Liver (tissue), 8 donors: ENCODE measurements at regions not wholly inside any gene's neighbourhood (a gene's known extent, or its start where the extent isn't known, plus 50 kb on each side); places are given as distances from the start of the nearest gene placed in this dataset.

Experiments
- DNase-seq: peaks from one replicate; pipeline ENCODE4 v3.0.0-alpha.2; 2017; ENCODE audit warnings: low spot score
- H3K27ac ChIP-seq, 2 donors: one replicate each; pipeline ENCODE4 v1.7.0; 2013; ENCODE audit warnings: inconsistent platforms in 2 of 2, low read length in 2 of 2, control low read depth in 1 of 2, low read depth in 1 of 2, mild to moderate bottlenecking in 1 of 2
- H3K27me3 ChIP-seq, 4 donors: one replicate each; pipeline versions ENCODE4 v1.6.1 to v1.7.0; 2013; ENCODE audit warnings: low read length in 3 of 4, inconsistent platforms in 1 of 4, mild to moderate bottlenecking in 1 of 4, moderate library complexity in 1 of 4; ENCODE audit not compliant: control insufficient read depth in 4 of 4, insufficient read depth in 4 of 4
- H3K36me3 ChIP-seq, 4 donors: one replicate each; pipeline versions ENCODE4 v1.6.1 to v1.7.0; 2013; ENCODE audit warnings: low read length in 3 of 4, mild to moderate bottlenecking in 3 of 4, low read depth in 1 of 4, moderate library complexity in 1 of 4; ENCODE audit not compliant: control insufficient read depth in 4 of 4, insufficient read depth in 3 of 4
- H3K4me1 ChIP-seq, 4 donors: one replicate each; pipeline versions ENCODE4 v1.6.1 to v1.7.0; 2013; ENCODE audit warnings: low read length in 3 of 4, mild to moderate bottlenecking in 3 of 4, moderate library complexity in 1 of 4; ENCODE audit not compliant: control insufficient read depth in 4 of 4, insufficient read depth in 4 of 4
- H3K4me3 ChIP-seq, 3 donors: one replicate each; pipeline versions ENCODE4 v1.6.1 to v1.7.0; 2013; ENCODE audit warnings: low read length in 3 of 3, control low read depth in 1 of 3, low read depth in 1 of 3, mild to moderate bottlenecking in 1 of 3
- H3K9ac ChIP-seq, 2 donors: one replicate each; pipeline ENCODE4 v1.7.0; 2013; ENCODE audit warnings: low read length in 2 of 2, mild to moderate bottlenecking in 2 of 2, moderate library complexity in 2 of 2, control low read depth in 1 of 2, low read depth in 1 of 2
- H3K9me3 ChIP-seq, 4 donors: one replicate each; pipeline versions ENCODE4 v1.6.1 to v1.7.0; 2013; ENCODE audit warnings: low read length in 3 of 4; ENCODE audit not compliant: control insufficient read depth in 4 of 4
- EGR1 ChIP-seq, 2 donors: IDR thresholded peaks; 2 replicates each; pipeline ENCODE4 v1.6.1; 2016 to 2018; ENCODE audit warnings: antibody characterized with exemption in 2 of 2, low read depth in 2 of 2
- FOXA1 ChIP-seq: IDR thresholded peaks from 2 replicates; pipeline ENCODE4 v1.6.1; 2016; ENCODE audit warnings: antibody characterized with exemption
- FOXA2 ChIP-seq: IDR thresholded peaks from 2 replicates; pipeline ENCODE4 v1.6.1; 2016; ENCODE audit warnings: antibody characterized with exemption
- GABPA ChIP-seq, 2 donors: IDR thresholded peaks in 1 of 2; conservative IDR thresholded peaks in 1 of 2; 2 replicates each; pipeline ENCODE4 v1.6.1; 2016; ENCODE audit warnings: antibody characterized with exemption in 2 of 2, mild to moderate bottlenecking in 1 of 2, moderate library complexity in 1 of 2
- HNF4A ChIP-seq, 2 donors: conservative IDR thresholded peaks; 2 replicates each; pipeline ENCODE4 v1.6.1; 2016; ENCODE audit warnings: antibody characterized with exemption in 2 of 2, mild to moderate bottlenecking in 2 of 2
- HNF4G ChIP-seq: IDR thresholded peaks from 2 replicates; pipeline ENCODE4 v1.6.1; 2016; ENCODE audit warnings: antibody characterized with exemption
- JUND ChIP-seq, 2 donors: IDR thresholded peaks; 2 replicates each; pipeline ENCODE4 v1.6.1; 2016; ENCODE audit warnings: antibody characterized with exemption in 2 of 2
- NR2F2 ChIP-seq: IDR thresholded peaks from 2 replicates; pipeline ENCODE4 v1.6.1; 2016; ENCODE audit warnings: antibody characterized with exemption
- RXRA ChIP-seq, 2 donors: IDR thresholded peaks; 2 replicates each; pipeline ENCODE4 v1.6.1; 2017 to 2018; ENCODE audit warnings: antibody characterized with exemption in 2 of 2, mild to moderate bottlenecking in 1 of 2
- SP1 ChIP-seq: IDR thresholded peaks from 2 replicates; pipeline ENCODE4 v1.6.1; 2018; ENCODE audit warnings: antibody characterized with exemption, mild to moderate bottlenecking
- TAF1 ChIP-seq: conservative IDR thresholded peaks from 2 replicates; pipeline ENCODE4 v1.6.1; 2016; ENCODE audit warnings: antibody characterized with exemption, mild to moderate bottlenecking
- YY1 ChIP-seq: IDR thresholded peaks from 2 replicates; pipeline ENCODE4 v1.6.1; 2016; ENCODE audit warnings: antibody characterized with exemption, mild to moderate bottlenecking
- WGBS: extraction: QIAGEN DNeasy Blood & Tissue Kit; methylation state at CpG from one replicate; pipeline ENCODE4 v1.1.7; 2013; 5-methylcytosine and 5-hydroxymethylcytosine counted together
- TF ChIP-seq, protein P1 (sequence below): IDR thresholded peaks from 2 replicates; pipeline ENCODE4 v1.6.1; 2016; ENCODE audit warnings: antibody characterized with exemption
- TF ChIP-seq, protein P2 (sequence below): IDR thresholded peaks from 2 replicates; pipeline ENCODE4 v1.6.1; 2016; ENCODE audit warnings: antibody characterized with exemption, mild to moderate bottlenecking
- TF ChIP-seq, protein P3 (sequence below): fragments of 150-350 bp; IDR thresholded peaks from 2 replicates; pipeline ENCODE4 v1.5.1; 2017; ENCODE audit warnings: improper control_type of control experiment, low read depth, low read length; ENCODE audit not compliant: missing input control
- TF ChIP-seq, protein P4 (sequence below): IDR thresholded peaks from 2 replicates; pipeline ENCODE4 v1.6.1; 2016; ENCODE audit warnings: antibody characterized with exemption
- TF ChIP-seq, protein P5 (sequence below): IDR thresholded peaks from 2 replicates; pipeline ENCODE4 v1.6.1; 2016; ENCODE audit warnings: antibody characterized with exemption
- donor health status: healthy.
- donor health status: healthy.
- donor health status: healthy.
- donor health status: healthy.
- donor health status: healthy.

DNA sequence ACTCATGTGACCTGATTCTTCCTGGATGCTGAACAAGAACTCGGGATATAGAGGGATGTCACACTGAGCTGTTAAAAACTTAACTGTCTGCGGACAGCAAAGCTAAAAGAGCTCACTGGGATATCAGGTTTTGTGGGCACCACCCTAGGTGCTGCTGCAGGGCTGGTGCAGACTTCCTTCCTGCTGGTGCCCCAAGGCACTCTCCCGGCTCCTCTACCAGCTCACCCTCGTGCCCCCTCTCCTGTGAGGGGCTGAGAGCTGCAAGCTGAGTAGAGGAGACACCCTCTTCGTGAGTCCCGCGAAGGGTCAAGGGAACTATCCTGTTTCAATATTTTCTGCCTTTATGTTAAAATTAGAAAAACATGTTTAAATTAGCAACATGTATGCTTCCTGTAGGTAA, 1475.7 kb downstream of the EFNB2 start:
- no peaks in the 10 kb centered on the region for H3K4me1 ChIP-seq
- DNase-seq = no peak
- no peaks in the 10 kb centered on the region for H3K27me3 ChIP-seq
- TF ChIP-seq, protein P1, sequence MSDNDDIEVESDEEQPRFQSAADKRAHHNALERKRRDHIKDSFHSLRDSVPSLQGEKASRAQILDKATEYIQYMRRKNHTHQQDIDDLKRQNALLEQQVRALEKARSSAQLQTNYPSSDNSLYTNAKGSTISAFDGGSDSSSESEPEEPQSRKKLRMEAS = no peak
- TF ChIP-seq, protein P2, sequence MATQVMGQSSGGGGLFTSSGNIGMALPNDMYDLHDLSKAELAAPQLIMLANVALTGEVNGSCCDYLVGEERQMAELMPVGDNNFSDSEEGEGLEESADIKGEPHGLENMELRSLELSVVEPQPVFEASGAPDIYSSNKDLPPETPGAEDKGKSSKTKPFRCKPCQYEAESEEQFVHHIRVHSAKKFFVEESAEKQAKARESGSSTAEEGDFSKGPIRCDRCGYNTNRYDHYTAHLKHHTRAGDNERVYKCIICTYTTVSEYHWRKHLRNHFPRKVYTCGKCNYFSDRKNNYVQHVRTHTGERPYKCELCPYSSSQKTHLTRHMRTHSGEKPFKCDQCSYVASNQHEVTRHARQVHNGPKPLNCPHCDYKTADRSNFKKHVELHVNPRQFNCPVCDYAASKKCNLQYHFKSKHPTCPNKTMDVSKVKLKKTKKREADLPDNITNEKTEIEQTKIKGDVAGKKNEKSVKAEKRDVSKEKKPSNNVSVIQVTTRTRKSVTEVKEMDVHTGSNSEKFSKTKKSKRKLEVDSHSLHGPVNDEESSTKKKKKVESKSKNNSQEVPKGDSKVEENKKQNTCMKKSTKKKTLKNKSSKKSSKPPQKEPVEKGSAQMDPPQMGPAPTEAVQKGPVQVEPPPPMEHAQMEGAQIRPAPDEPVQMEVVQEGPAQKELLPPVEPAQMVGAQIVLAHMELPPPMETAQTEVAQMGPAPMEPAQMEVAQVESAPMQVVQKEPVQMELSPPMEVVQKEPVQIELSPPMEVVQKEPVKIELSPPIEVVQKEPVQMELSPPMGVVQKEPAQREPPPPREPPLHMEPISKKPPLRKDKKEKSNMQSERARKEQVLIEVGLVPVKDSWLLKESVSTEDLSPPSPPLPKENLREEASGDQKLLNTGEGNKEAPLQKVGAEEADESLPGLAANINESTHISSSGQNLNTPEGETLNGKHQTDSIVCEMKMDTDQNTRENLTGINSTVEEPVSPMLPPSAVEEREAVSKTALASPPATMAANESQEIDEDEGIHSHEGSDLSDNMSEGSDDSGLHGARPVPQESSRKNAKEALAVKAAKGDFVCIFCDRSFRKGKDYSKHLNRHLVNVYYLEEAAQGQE = no peak
- TF ChIP-seq GABPA (IDR thresholded peaks at IDR 0.05 in 1 of 2, conservative IDR thresholded peaks at IDR 0.05 in 1 of 2) (no peak), SP1 (no peak), YY1 (no peak), FOXA2 (no peak), JUND (IDR thresholded peaks at IDR 0.05) (no peak), RXRA (IDR thresholded peaks at IDR 0.05) (no peak), NR2F2 (no peak), FOXA1 (no peak)
- WGBS = 81% methylated on average over 7 of the region's 7 CpGs
- H3K9ac ChIP-seq = no peak overlapping the region
- no peak overlapping the region for H3K4me3 ChIP-seq
- H3K36me3 ChIP-seq = no peaks in the 10 kb centered on the region
- peaks cover 0 to 9% (median 0%) of the 10 kb centered on the region in 4 donors for H3K9me3 ChIP-seq
- H3K27ac ChIP-seq = no peak overlapping the region

DNA sequence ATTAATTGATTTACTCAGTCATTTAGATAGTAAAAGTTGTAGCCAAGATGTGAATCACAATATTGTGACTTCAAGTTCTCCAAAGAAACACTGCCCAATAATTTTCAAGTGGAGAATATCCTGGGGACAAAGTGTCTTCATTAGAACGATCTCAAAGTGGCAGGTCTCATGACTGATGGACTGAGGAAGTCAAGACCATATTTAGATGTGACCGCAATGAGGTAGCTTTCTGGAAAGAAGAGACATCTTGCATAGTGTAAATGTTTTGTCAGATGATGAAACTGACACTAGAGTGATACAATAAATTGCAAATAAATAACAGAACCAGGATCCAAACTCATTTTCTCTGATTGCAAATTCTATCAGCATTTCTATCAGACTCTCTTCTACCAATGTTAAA, 1476.9 kb downstream of the EFNB2 start:
- no peak overlapping the region for H3K4me3 ChIP-seq

More for the DNA sequence above, 1476.9 kb downstream of the EFNB2 start:
- WGBS = 72% methylated on average over 2 of the region's 2 CpGs
- TF ChIP-seq, protein P3, sequence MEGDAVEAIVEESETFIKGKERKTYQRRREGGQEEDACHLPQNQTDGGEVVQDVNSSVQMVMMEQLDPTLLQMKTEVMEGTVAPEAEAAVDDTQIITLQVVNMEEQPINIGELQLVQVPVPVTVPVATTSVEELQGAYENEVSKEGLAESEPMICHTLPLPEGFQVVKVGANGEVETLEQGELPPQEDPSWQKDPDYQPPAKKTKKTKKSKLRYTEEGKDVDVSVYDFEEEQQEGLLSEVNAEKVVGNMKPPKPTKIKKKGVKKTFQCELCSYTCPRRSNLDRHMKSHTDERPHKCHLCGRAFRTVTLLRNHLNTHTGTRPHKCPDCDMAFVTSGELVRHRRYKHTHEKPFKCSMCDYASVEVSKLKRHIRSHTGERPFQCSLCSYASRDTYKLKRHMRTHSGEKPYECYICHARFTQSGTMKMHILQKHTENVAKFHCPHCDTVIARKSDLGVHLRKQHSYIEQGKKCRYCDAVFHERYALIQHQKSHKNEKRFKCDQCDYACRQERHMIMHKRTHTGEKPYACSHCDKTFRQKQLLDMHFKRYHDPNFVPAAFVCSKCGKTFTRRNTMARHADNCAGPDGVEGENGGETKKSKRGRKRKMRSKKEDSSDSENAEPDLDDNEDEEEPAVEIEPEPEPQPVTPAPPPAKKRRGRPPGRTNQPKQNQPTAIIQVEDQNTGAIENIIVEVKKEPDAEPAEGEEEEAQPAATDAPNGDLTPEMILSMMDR = no peak
- TF ChIP-seq, protein P4, sequence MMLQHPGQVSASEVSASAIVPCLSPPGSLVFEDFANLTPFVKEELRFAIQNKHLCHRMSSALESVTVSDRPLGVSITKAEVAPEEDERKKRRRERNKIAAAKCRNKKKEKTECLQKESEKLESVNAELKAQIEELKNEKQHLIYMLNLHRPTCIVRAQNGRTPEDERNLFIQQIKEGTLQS = no peak
- TF ChIP-seq SP1 (no peak), HNF4A (conservative IDR thresholded peaks at IDR 0.05) (no peak), NR2F2 (no peak), FOXA2 (no peak), EGR1 (IDR thresholded peaks at IDR 0.05; ENCODE audit: low read depth in 2 of 2) (no peak), TAF1 (no peak), FOXA1 (no peak), HNF4G (no peak), YY1 (no peak)
- TF ChIP-seq, protein P5, sequence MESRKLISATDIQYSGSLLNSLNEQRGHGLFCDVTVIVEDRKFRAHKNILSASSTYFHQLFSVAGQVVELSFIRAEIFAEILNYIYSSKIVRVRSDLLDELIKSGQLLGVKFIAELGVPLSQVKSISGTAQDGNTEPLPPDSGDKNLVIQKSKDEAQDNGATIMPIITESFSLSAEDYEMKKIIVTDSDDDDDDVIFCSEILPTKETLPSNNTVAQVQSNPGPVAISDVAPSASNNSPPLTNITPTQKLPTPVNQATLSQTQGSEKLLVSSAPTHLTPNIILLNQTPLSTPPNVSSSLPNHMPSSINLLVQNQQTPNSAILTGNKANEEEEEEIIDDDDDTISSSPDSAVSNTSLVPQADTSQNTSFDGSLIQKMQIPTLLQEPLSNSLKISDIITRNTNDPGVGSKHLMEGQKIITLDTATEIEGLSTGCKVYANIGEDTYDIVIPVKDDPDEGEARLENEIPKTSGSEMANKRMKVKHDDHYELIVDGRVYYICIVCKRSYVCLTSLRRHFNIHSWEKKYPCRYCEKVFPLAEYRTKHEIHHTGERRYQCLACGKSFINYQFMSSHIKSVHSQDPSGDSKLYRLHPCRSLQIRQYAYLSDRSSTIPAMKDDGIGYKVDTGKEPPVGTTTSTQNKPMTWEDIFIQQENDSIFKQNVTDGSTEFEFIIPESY = no peak
- TF ChIP-seq, protein P1 = no peak
- Histone ChIP-seq H3K9ac (no peak overlapping the region), H3K9me3 (no peaks in the 10 kb centered on the region), H3K36me3 (no peaks in the 10 kb centered on the region), H3K27me3 (no peaks in the 10 kb centered on the region), H3K4me1 (no peaks in the 10 kb centered on the region), H3K27ac (no peak overlapping the region)
- DNase-seq = no peak
